HG03439 (cell line): ENCODE measurements at regions not wholly inside any gene's neighbourhood (a gene's known extent, or its start where the extent isn't known, plus 50 kb on each side); places are given as distances from the start of the nearest gene placed in this dataset.
"Not testable (repeated sequence)": the region's sequence is repeated elsewhere in the genome, so short reads cannot be mapped to it uniquely, and the experiment has no call there.

ENCODE experiments used
- ATAC-seq: cut with Tn5 transposase; IDR thresholded peaks from one replicate; pipeline ENCODE4 v1.9.1; 2021; ENCODE audit warnings: mild to moderate bottlenecking, moderate library complexity; ENCODE audit not compliant: unreplicated experiment

- ATAC-seq, result no peak
Observed at GRCh38 chr15:66882251-66883020, 180.4 kb downstream of the SMAD6 start.

- no peak for ATAC-seq
Observed at GRCh38 chr15:66883284-66883911, 181.4 kb downstream of the SMAD6 start.

- ATAC-seq, result no peak
Observed at GRCh38 chr15:66884115-66884622, 181.2 kb upstream of the SMAD3 start.

- no peak for ATAC-seq
Observed at GRCh38 chr15:66884661-66885237, 180.7 kb upstream of the SMAD3 start.

- ATAC-seq, result no peak
Observed at GRCh38 chr15:66885281-66885915, 180.0 kb upstream of the SMAD3 start.

GRCh38 chr15:66886241-66886675, 179.1 kb upstream of the SMAD3 start:
- ATAC-seq, result no peak

- no peak for ATAC-seq
Observed at GRCh38 chr15:66886686-66887273, 178.6 kb upstream of the SMAD3 start.

GRCh38 chr15:66889298-66889697, 176.1 kb upstream of the SMAD3 start:
- ATAC-seq, result not testable (repeated sequence)

- ATAC-seq, result no peak
Observed at GRCh38 chr15:66891776-66892175, 173.6 kb upstream of the SMAD3 start.

GRCh38 chr15:66893294-66893693, 172.1 kb upstream of the SMAD3 start:
- ATAC-seq, result no peak

GRCh38 chr15:66894363-66894762, 171.0 kb upstream of the SMAD3 start:
- no peak for ATAC-seq

GRCh38 chr15:66894986-66895780, 170.2 kb upstream of the SMAD3 start:
- ATAC-seq, result no peak

- ATAC-seq, result no peak
Observed at GRCh38 chr15:66895794-66896453, 169.5 kb upstream of the SMAD3 start.

- no peak for ATAC-seq
Observed at GRCh38 chr15:66896611-66897010, 168.8 kb upstream of the SMAD3 start.

- no peak for ATAC-seq
Observed at GRCh38 chr15:66897416-66897815, 168.0 kb upstream of the SMAD3 start.

GRCh38 chr15:66897971-66898370, 167.4 kb upstream of the SMAD3 start:
- ATAC-seq, result no peak

- no peak for ATAC-seq
Observed at GRCh38 chr15:66898656-66899386, 166.6 kb upstream of the SMAD3 start.

- no peak for ATAC-seq
Observed at GRCh38 chr15:66899555-66900350, 165.6 kb upstream of the SMAD3 start.
